ENCODE measurements at regions not wholly inside any gene's neighbourhood (a gene's known extent, or its start where the extent isn't known, plus 50 kb on each side); places are given as distances from the start of the nearest gene placed in this dataset.

DNA sequence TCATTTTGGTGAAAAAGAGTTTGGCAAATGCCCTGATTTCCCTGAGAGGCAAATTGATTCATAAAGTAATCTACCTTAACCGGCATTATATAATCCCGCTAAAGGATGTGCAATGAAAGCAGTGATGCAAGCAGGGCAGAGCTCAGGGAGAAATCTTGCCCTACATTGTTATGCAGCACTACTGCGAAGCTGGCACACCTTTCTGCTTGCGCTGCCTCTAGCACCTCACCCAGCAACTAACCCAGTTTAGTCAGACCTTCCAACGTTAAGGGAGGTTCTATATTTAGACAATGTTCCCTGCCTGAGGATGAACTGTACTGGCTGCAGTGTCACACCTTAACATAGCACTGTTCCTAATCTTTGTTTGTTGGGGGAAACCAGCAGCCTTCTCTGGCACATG is 60.8 kb upstream of the CCDC196 start:
- 95% methylated on average over 5 of the region's 5 CpGs for WGBS (ENCODE audit: insufficient coverage)
- no peaks in the 10 kb centered on the region for H3K36me3 ChIP-seq (ENCODE audit: control insufficient read depth in 4 of 4, insufficient read depth in 4 of 4, low read length in 3 of 4)
- no peaks in the 10 kb centered on the region for H3K27me3 ChIP-seq (replicated peaks in 2 of 5; ENCODE audit: control insufficient read depth in 4 of 5, insufficient read depth in 5 of 5, low read length in 4 of 5)
- ChIA-PET POLR2A (no interaction called here), CTCF (interaction anchor here (0.9 to 1.4 kb wide), 2 partner anchors 15 to 31 kb away, joined by 3 to 6 read pairs; no protein-coding TSS in a partner anchor)
- no peaks in the 10 kb centered on the region for H3K9me3 ChIP-seq (ENCODE audit: control extremely low read depth in 1 of 5, control insufficient read depth in 4 of 5, insufficient read depth in 2 of 5, low read depth in 1 of 5, low read length in 4 of 5)
- no peak for DNase-seq
- H3K4me3 ChIP-seq (ENCODE audit: control insufficient read depth in 1 of 7, extremely low read depth in 1 of 7, insufficient read depth in 4 of 7, low read depth in 2 of 7, low read length in 6 of 7) = no peak overlapping the region
- no peaks in the 10 kb centered on the region for H3K4me1 ChIP-seq (ENCODE audit: control extremely low read depth in 1 of 4, control insufficient read depth in 4 of 4, insufficient read depth in 4 of 4, low read length in 3 of 4)
- H3K27ac ChIP-seq (ENCODE audit: insufficient read depth in 1 of 2, low read depth in 1 of 2, low read length in 2 of 2, poor library complexity in 1 of 2, severe bottlenecking in 2 of 2) = no peak overlapping the region

GRCh38 chr14:66426451-66426850 is 59.7 kb upstream of the CCDC196 start:
- 67% methylated on average over 1 of the region's 2 CpGs for WGBS (ENCODE audit: insufficient coverage)

GRCh38 chr14:66432334-66432733 is 53.8 kb upstream of the CCDC196 start:
- no CpG with 5 or more reads among the region's 1 CpG for WGBS (ENCODE audit: insufficient coverage)
- no peak overlapping the region for H3K4me3 ChIP-seq (ENCODE audit: control insufficient read depth in 1 of 7, extremely low read depth in 1 of 7, insufficient read depth in 4 of 7, low read depth in 2 of 7, low read length in 6 of 7)
- no peaks in the 10 kb centered on the region for H3K27me3 ChIP-seq (replicated peaks in 2 of 5; ENCODE audit: control insufficient read depth in 4 of 5, insufficient read depth in 5 of 5, low read length in 4 of 5)
- H3K36me3 ChIP-seq (ENCODE audit: control insufficient read depth in 4 of 4, insufficient read depth in 4 of 4, low read length in 3 of 4) = no peaks in the 10 kb centered on the region
- no peak overlapping the region for H3K27ac ChIP-seq (ENCODE audit: insufficient read depth in 1 of 2, low read depth in 1 of 2, low read length in 2 of 2, poor library complexity in 1 of 2, severe bottlenecking in 2 of 2)
- POLR2A ChIA-PET = no interaction called here
- no peaks in the 10 kb centered on the region for H3K4me1 ChIP-seq (ENCODE audit: control extremely low read depth in 1 of 4, control insufficient read depth in 4 of 4, insufficient read depth in 4 of 4, low read length in 3 of 4)
- H3K9me3 ChIP-seq (ENCODE audit: control extremely low read depth in 1 of 5, control insufficient read depth in 4 of 5, insufficient read depth in 2 of 5, low read depth in 1 of 5, low read length in 4 of 5) = peaks cover 2 to 16% (median 3%) of the 10 kb centered on the region in 5 experiments
- no peak for DNase-seq
- CTCF ChIA-PET = no interaction called here

More at GRCh38 chr14:66426451-66426850, 59.7 kb upstream of the CCDC196 start:
- Histone ChIP-seq H3K36me3 (ENCODE audit: control insufficient read depth in 4 of 4, insufficient read depth in 4 of 4, low read length in 3 of 4) (no peaks in the 10 kb centered on the region), H3K4me1 (ENCODE audit: control extremely low read depth in 1 of 4, control insufficient read depth in 4 of 4, insufficient read depth in 4 of 4, low read length in 3 of 4) (no peaks in the 10 kb centered on the region), H3K27me3 (replicated peaks in 2 of 5; ENCODE audit: control insufficient read depth in 4 of 5, insufficient read depth in 5 of 5, low read length in 4 of 5) (no peaks in the 10 kb centered on the region), H3K9me3 (ENCODE audit: control extremely low read depth in 1 of 5, control insufficient read depth in 4 of 5, insufficient read depth in 2 of 5, low read depth in 1 of 5, low read length in 4 of 5) (no peaks in the 10 kb centered on the region), H3K27ac (ENCODE audit: insufficient read depth in 1 of 2, low read depth in 1 of 2, low read length in 2 of 2, poor library complexity in 1 of 2, severe bottlenecking in 2 of 2) (no peak overlapping the region), H3K4me3 (ENCODE audit: control insufficient read depth in 1 of 7, extremely low read depth in 1 of 7, insufficient read depth in 4 of 7, low read depth in 2 of 7, low read length in 6 of 7) (no peak overlapping the region)
- DNase-seq = no peak
- ChIA-PET POLR2A (no interaction called here), CTCF (interaction anchor here (0.9 kb wide), 1 partner anchor 32 kb away, joined by 3 read pairs; no protein-coding TSS in a partner anchor)

DNA sequence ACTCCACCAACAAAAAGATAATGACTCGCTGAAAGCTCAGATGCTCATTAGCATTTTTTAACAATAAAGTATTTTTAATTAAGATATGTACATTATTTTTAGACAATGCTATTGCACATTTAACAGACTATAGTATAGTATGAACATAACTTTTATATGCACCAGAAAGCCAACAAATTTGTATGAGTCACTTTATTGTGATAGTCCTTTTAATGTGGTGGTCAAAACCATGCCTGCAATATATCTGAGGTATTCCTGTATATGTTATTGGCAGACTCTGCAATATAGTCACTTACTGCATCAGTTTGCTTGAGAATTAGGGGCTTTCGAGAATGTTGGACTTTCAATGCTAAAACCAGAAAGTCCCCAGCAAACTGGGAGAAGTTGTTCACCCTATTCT is 51.7 kb upstream of the CCDC196 start:
- no peak overlapping the region for H3K27ac ChIP-seq (ENCODE audit: insufficient read depth in 1 of 2, low read depth in 1 of 2, low read length in 2 of 2, poor library complexity in 1 of 2, severe bottlenecking in 2 of 2)
- peaks cover 2 to 23% (median 4%) of the 10 kb centered on the region in 5 experiments for H3K9me3 ChIP-seq (ENCODE audit: control extremely low read depth in 1 of 5, control insufficient read depth in 4 of 5, insufficient read depth in 2 of 5, low read depth in 1 of 5, low read length in 4 of 5)
- ChIA-PET CTCF (no interaction called here), POLR2A (no interaction called here)
- no peaks in the 10 kb centered on the region for H3K27me3 ChIP-seq (replicated peaks in 2 of 5; ENCODE audit: control insufficient read depth in 4 of 5, insufficient read depth in 5 of 5, low read length in 4 of 5)
- H3K4me3 ChIP-seq (ENCODE audit: control insufficient read depth in 1 of 7, extremely low read depth in 1 of 7, insufficient read depth in 4 of 7, low read depth in 2 of 7, low read length in 6 of 7) = no peak overlapping the region
- no peak for DNase-seq
- H3K36me3 ChIP-seq (ENCODE audit: control insufficient read depth in 4 of 4, insufficient read depth in 4 of 4, low read length in 3 of 4) = no peaks in the 10 kb centered on the region
- no peaks in the 10 kb centered on the region for H3K4me1 ChIP-seq (ENCODE audit: control extremely low read depth in 1 of 4, control insufficient read depth in 4 of 4, insufficient read depth in 4 of 4, low read length in 3 of 4)
- WGBS (ENCODE audit: insufficient coverage) = 88% methylated on average over 1 of the region's 2 CpGs

- POLR2A ChIA-PET = no interaction called here
- WGBS (ENCODE audit: insufficient coverage) = 100% methylated on average over 1 of the region's 1 CpG
- CTCF ChIA-PET = no interaction called here
These were observed 50.5 kb upstream of the CCDC196 start for GRCh38 chr14:66435683-66436082.

More at GRCh38 chr14:66435683-66436082, 50.5 kb upstream of the CCDC196 start:
- no peaks in the 10 kb centered on the region for H3K36me3 ChIP-seq (ENCODE audit: control insufficient read depth in 4 of 4, insufficient read depth in 4 of 4, low read length in 3 of 4)
- H3K9me3 ChIP-seq (ENCODE audit: control extremely low read depth in 1 of 5, control insufficient read depth in 4 of 5, insufficient read depth in 2 of 5, low read depth in 1 of 5, low read length in 4 of 5) = peaks cover 2 to 33% (median 5%) of the 10 kb centered on the region in 5 experiments
- no peak for DNase-seq
- no peak overlapping the region for H3K27ac ChIP-seq (ENCODE audit: insufficient read depth in 1 of 2, low read depth in 1 of 2, low read length in 2 of 2, poor library complexity in 1 of 2, severe bottlenecking in 2 of 2)
- no peaks in the 10 kb centered on the region for H3K4me1 ChIP-seq (ENCODE audit: control extremely low read depth in 1 of 4, control insufficient read depth in 4 of 4, insufficient read depth in 4 of 4, low read length in 3 of 4)
- no peaks in the 10 kb centered on the region for H3K27me3 ChIP-seq (replicated peaks in 2 of 5; ENCODE audit: control insufficient read depth in 4 of 5, insufficient read depth in 5 of 5, low read length in 4 of 5)
- no peak overlapping the region for H3K4me3 ChIP-seq (ENCODE audit: control insufficient read depth in 1 of 7, extremely low read depth in 1 of 7, insufficient read depth in 4 of 7, low read depth in 2 of 7, low read length in 6 of 7)

Data from common myeloid progenitor, CD34-positive (primary cell).